ENCODE measurements at regions not wholly inside any gene's neighbourhood (a gene's known extent, or its start where the extent isn't known, plus 50 kb on each side); places are given as distances from the start of the nearest gene placed in this dataset.

GRCh38 chr2:193331676-193332075 is 1136.9 kb upstream of the TMEFF2 start:
- DNase-seq (ENCODE audit: low read depth) (peak; percentile 9), FAIRE-seq (no peak)
- no peak overlapping the region for H3K9ac ChIP-seq (ENCODE audit: low read length)
- H3K4me1 ChIP-seq (ENCODE audit: insufficient read depth, low read length), result no peaks in the 10 kb centered on the region
- no peaks in the 10 kb centered on the region for H3K36me3 ChIP-seq (ENCODE audit: insufficient read depth, low read length)
- Mint-ChIP-seq H3K4me1 (ENCODE audit: low read depth, unreplicated experiment) (no peaks in the 10 kb centered on the region), H3K27me3 (ENCODE audit: low read depth, unreplicated experiment) (no peaks in the 10 kb centered on the region), H3K9me3 (ENCODE audit: unreplicated experiment) (no peaks in the 10 kb centered on the region), H3K4me3 (ENCODE audit: unreplicated experiment) (no peak overlapping the region), H3K36me3 (ENCODE audit: low read depth, unreplicated experiment) (no peaks in the 10 kb centered on the region), H3K27ac (ENCODE audit: unreplicated experiment) (no peak overlapping the region)
- TF ChIP-seq EZH2 (IDR thresholded peaks at IDR 0.05; ENCODE audit: insufficient read depth, low read length) (no peak), CTCF (IDR thresholded peaks at IDR 0.05; ENCODE audit: insufficient read depth, low read depth, low read length) (no peak)
- no peak overlapping the region for H3K4me3 ChIP-seq (ENCODE audit: insufficient read depth, low read depth, low read length)
- no peaks in the 10 kb centered on the region for H3K9me3 ChIP-seq (ENCODE audit: insufficient read depth, low read depth, low read length)
- H3K79me2 ChIP-seq (ENCODE audit: insufficient read depth, low read length), result no peaks in the 10 kb centered on the region
- H4K20me1 ChIP-seq (ENCODE audit: insufficient read depth, low read length), result no peaks in the 10 kb centered on the region
- no peak overlapping the region for H2AFZ ChIP-seq (ENCODE audit: low read depth, low read length)
- no peak overlapping the region for H3K4me2 ChIP-seq (ENCODE audit: low read length)
- no peak overlapping the region for H3K27ac ChIP-seq (ENCODE audit: low read depth, low read length)
- no peaks in the 10 kb centered on the region for H3K27me3 ChIP-seq (ENCODE audit: insufficient read depth, low read length)

DNA sequence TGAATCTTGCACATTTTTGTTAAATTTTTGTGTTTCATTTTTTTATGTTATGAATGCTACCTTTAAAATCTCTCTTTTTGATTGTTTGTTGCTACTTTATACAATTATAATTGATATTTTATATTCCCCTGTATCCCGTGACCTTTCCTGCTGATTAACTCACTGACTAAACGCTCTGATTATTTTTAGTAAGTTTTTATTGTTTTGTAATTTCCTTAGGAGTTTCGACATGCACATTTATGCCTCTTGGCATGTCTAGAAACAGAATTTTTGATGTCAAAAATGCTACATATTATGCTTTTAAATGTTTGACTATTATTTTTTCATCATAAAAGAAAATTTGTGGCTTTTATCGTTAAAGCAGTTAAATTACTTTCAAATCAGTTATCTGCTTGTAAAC is 1131.6 kb upstream of the TMEFF2 start:
- no peak overlapping the region for H3K4me3 ChIP-seq (ENCODE audit: insufficient read depth, low read depth, low read length)
- H2AFZ ChIP-seq (ENCODE audit: low read depth, low read length), result no peak overlapping the region
- H3K27ac ChIP-seq (ENCODE audit: low read depth, low read length), result no peak overlapping the region
- no peaks in the 10 kb centered on the region for H3K79me2 ChIP-seq (ENCODE audit: insufficient read depth, low read length)
- H3K9ac ChIP-seq (ENCODE audit: low read length), result no peak overlapping the region
- H3K27me3 ChIP-seq (ENCODE audit: insufficient read depth, low read length), result no peaks in the 10 kb centered on the region
- no peak overlapping the region for H3K4me3 Mint-ChIP-seq (ENCODE audit: unreplicated experiment)
- no peaks in the 10 kb centered on the region for H3K36me3 ChIP-seq (ENCODE audit: insufficient read depth, low read length)
- FAIRE-seq (no peak), DNase-seq (ENCODE audit: low read depth) (no peak)
- no peaks in the 10 kb centered on the region for H3K4me1 Mint-ChIP-seq (ENCODE audit: low read depth, unreplicated experiment)
- H3K9me3 Mint-ChIP-seq (ENCODE audit: unreplicated experiment), result no peaks in the 10 kb centered on the region
- H4K20me1 ChIP-seq (ENCODE audit: insufficient read depth, low read length), result no peaks in the 10 kb centered on the region
- no peaks in the 10 kb centered on the region for H3K4me1 ChIP-seq (ENCODE audit: insufficient read depth, low read length)
- H3K27ac Mint-ChIP-seq (ENCODE audit: unreplicated experiment), result no peak overlapping the region
- no peak overlapping the region for H3K4me2 ChIP-seq (ENCODE audit: low read length)
- no peaks in the 10 kb centered on the region for H3K36me3 Mint-ChIP-seq (ENCODE audit: low read depth, unreplicated experiment)
- no peak for TF ChIP-seq EZH2 (IDR thresholded peaks at IDR 0.05; ENCODE audit: insufficient read depth, low read length)
- TF ChIP-seq CTCF (IDR thresholded peaks at IDR 0.05; ENCODE audit: insufficient read depth, low read depth, low read length), result no peak
- no peaks in the 10 kb centered on the region for H3K27me3 Mint-ChIP-seq (ENCODE audit: low read depth, unreplicated experiment)
- no peaks in the 10 kb centered on the region for H3K9me3 ChIP-seq (ENCODE audit: insufficient read depth, low read depth, low read length)

DNA sequence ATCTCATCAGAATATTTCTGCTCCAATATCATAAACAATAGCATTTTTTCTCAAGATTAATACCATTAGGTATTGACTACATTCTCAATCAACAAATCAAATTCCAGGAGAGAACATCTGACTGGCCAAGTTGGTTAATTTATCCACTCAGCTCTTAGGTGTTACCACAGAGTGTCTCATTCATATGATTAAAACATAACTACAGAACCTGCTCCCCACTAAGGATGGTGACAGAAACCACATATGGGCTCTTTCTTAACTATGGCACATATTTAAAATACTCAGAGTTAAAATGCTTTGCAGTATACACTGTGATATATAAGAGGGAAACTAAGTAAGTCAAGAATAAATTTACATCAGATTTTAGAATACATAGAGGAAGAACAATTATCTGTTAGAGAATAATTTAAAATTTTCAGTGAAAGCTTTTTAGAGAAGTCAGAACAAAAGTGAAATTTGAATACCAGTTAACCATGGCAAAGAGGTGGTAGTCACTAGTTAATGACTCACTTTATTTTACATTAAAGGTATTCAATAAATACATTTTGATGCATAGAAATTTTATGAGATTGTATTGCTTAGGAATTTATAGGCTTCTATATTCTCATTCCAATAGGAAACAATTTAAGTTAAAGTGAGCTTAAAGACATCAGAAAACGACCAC is 1120.8 kb upstream of the TMEFF2 start:
- Mint-ChIP-seq H3K36me3 (ENCODE audit: low read depth, unreplicated experiment) (no peaks in the 10 kb centered on the region), H3K27ac (ENCODE audit: unreplicated experiment) (no peak overlapping the region), H3K9me3 (ENCODE audit: unreplicated experiment) (no peaks in the 10 kb centered on the region), H3K4me3 (ENCODE audit: unreplicated experiment) (no peak overlapping the region), H3K27me3 (ENCODE audit: low read depth, unreplicated experiment) (no peaks in the 10 kb centered on the region), H3K4me1 (ENCODE audit: low read depth, unreplicated experiment) (no peaks in the 10 kb centered on the region)
- DNase-seq (ENCODE audit: low read depth), result no peak
- Histone ChIP-seq H3K4me3 (ENCODE audit: insufficient read depth, low read depth, low read length) (no peak overlapping the region), H3K9ac (ENCODE audit: low read length) (no peak overlapping the region), H3K9me3 (ENCODE audit: insufficient read depth, low read depth, low read length) (no peaks in the 10 kb centered on the region), H3K27ac (ENCODE audit: low read depth, low read length) (no peak overlapping the region), H3K36me3 (ENCODE audit: insufficient read depth, low read length) (no peaks in the 10 kb centered on the region), H3K4me2 (ENCODE audit: low read length) (no peak overlapping the region), H2AFZ (ENCODE audit: low read depth, low read length) (no peak overlapping the region), H4K20me1 (ENCODE audit: insufficient read depth, low read length) (no peaks in the 10 kb centered on the region), H3K79me2 (ENCODE audit: insufficient read depth, low read length) (no peaks in the 10 kb centered on the region), H3K27me3 (ENCODE audit: insufficient read depth, low read length) (no peaks in the 10 kb centered on the region), H3K4me1 (ENCODE audit: insufficient read depth, low read length) (no peaks in the 10 kb centered on the region)
- TF ChIP-seq EZH2 (IDR thresholded peaks at IDR 0.05; ENCODE audit: insufficient read depth, low read length) (no peak), CTCF (IDR thresholded peaks at IDR 0.05; ENCODE audit: insufficient read depth, low read depth, low read length) (no peak)
- FAIRE-seq, result no peak
